Gastroesophageal sphincter (tissue), 3 donors: ENCODE measurements at regions not wholly inside any gene's neighbourhood (a gene's known extent, or its start where the extent isn't known, plus 50 kb on each side); places are given as distances from the start of the nearest gene placed in this dataset.

Experiments used
- CTCF ChIP-seq, 4 experiments: fragments of 200-600 bp in 2 of 4; fragments of 450-650 bp in 2 of 4; sonication (generic) in 1 of 4; IDR thresholded peaks; one replicate each; pipeline ENCODE4 v1.5.1; 2017 to 2019; ENCODE audit warnings: antibody characterized with exemption in 4 of 4, mild to moderate bottlenecking in 2 of 4, moderate library complexity in 2 of 4
- EP300 ChIP-seq: sonication (generic); formaldehyde crosslinking; IDR thresholded peaks from one replicate; pipeline ENCODE4 v1.6.1; 2017; ENCODE audit warnings: antibody characterized with exemption, mild to moderate bottlenecking
- POLR2AphosphoS5 ChIP-seq: sonication (generic); formaldehyde crosslinking; IDR thresholded peaks from one replicate; pipeline ENCODE4 v1.6.1; 2017; ENCODE audit warnings: antibody characterized with exemption

- TF ChIP-seq CTCF (IDR thresholded peaks at IDR 0.05) = no peak
- no peak for TF ChIP-seq POLR2AphosphoS5
- TF ChIP-seq EP300 = no peak
Observed at GRCh38 chr15:59835776-59836175, 146.7 kb upstream of the BNIP2 start.
